HG03139 (cell line): ENCODE measurements at regions not wholly inside any gene's neighbourhood (a gene's known extent, or its start where the extent isn't known, plus 50 kb on each side); places are given as distances from the start of the nearest gene placed in this dataset.
A peak's percentile ranks its signal among the peaks of the same experiment; 100 is the strongest.

Experiments used
- ATAC-seq: cut with Tn5 transposase; IDR thresholded peaks from one replicate; pipeline ENCODE4 v1.9.1; 2021; ENCODE audit not compliant: unreplicated experiment

- no peak for ATAC-seq
These were observed 399.8 kb downstream of the CDH7 start for GRCh38 chr18:66150650-66151049.

- ATAC-seq = no peak
These were observed 392.2 kb downstream of the CDH7 start for GRCh38 chr18:66143029-66143428.

- no peak for ATAC-seq
These were observed 390.9 kb downstream of the CDH7 start for GRCh38 chr18:66141716-66142115.

GRCh38 chr18:66138642-66139041 is 387.8 kb downstream of the CDH7 start:
- no peak for ATAC-seq

- no peak for ATAC-seq
These were observed 385.2 kb downstream of the CDH7 start for GRCh38 chr18:66136039-66136438.

GRCh38 chr18:66129248-66129647 is 378.4 kb downstream of the CDH7 start:
- ATAC-seq = no peak

GRCh38 chr18:66126266-66126665 is 375.5 kb downstream of the CDH7 start:
- ATAC-seq = no peak

- ATAC-seq = no peak
These were observed 373.6 kb downstream of the CDH7 start for GRCh38 chr18:66124394-66124793.

GRCh38 chr18:66119347-66119746 is 368.5 kb downstream of the CDH7 start:
- no peak for ATAC-seq

GRCh38 chr18:66111018-66111417 is 360.2 kb downstream of the CDH7 start:
- no peak for ATAC-seq

GRCh38 chr18:66110607-66111006 is 359.8 kb downstream of the CDH7 start:
- no peak for ATAC-seq

- ATAC-seq = no peak
These were observed 359.2 kb downstream of the CDH7 start for GRCh38 chr18:66109981-66110380.

GRCh38 chr18:66107546-66107945 is 356.7 kb downstream of the CDH7 start:
- no peak for ATAC-seq

GRCh38 chr18:66105016-66105415 is 354.2 kb downstream of the CDH7 start:
- no peak for ATAC-seq

- ATAC-seq = no peak
These were observed 352.7 kb downstream of the CDH7 start for GRCh38 chr18:66103550-66103949.

- no peak for ATAC-seq
These were observed 332.3 kb downstream of the CDH7 start for GRCh38 chr18:66083078-66083477.

GRCh38 chr18:66078925-66079800 is 328.4 kb downstream of the CDH7 start:
- no peak for ATAC-seq

- no peak for ATAC-seq
These were observed 326.3 kb downstream of the CDH7 start for GRCh38 chr18:66077066-66077465.

GRCh38 chr18:66066191-66066590 is 315.4 kb downstream of the CDH7 start:
- ATAC-seq = no peak

GRCh38 chr18:66048406-66048805 is 297.6 kb downstream of the CDH7 start:
- no peak for ATAC-seq

- ATAC-seq = peak; percentile 81
These were observed 295.3 kb downstream of the CDH7 start for GRCh38 chr18:66046032-66046602.

GRCh38 chr18:66043009-66043408 is 292.2 kb downstream of the CDH7 start:
- no peak for ATAC-seq

GRCh38 chr18:66013969-66014368 is 263.2 kb downstream of the CDH7 start:
- ATAC-seq = no peak
